Gastroesophageal sphincter (tissue), 3 donors: ENCODE measurements at regions not wholly inside any gene's neighbourhood (a gene's known extent, or its start where the extent isn't known, plus 50 kb on each side); places are given as distances from the start of the nearest gene placed in this dataset.

Experiments
- EP300 ChIP-seq: sonication (generic); formaldehyde crosslinking; IDR thresholded peaks from one replicate; pipeline ENCODE4 v1.6.1; 2017; ENCODE audit warnings: antibody characterized with exemption, mild to moderate bottlenecking
- POLR2A ChIP-seq, 2 donors: fragments of 450-650 bp; IDR thresholded peaks; one replicate each; pipeline ENCODE4 v1.6.1; 2017; ENCODE audit warnings: antibody characterized with exemption in 2 of 2, mild to moderate bottlenecking in 2 of 2, moderate library complexity in 1 of 2
- POLR2AphosphoS5 ChIP-seq: sonication (generic); formaldehyde crosslinking; IDR thresholded peaks from one replicate; pipeline ENCODE4 v1.6.1; 2017; ENCODE audit warnings: antibody characterized with exemption
- TF ChIP-seq, protein P1 (sequence below), 4 experiments: fragments of 200-600 bp in 2 of 4; fragments of 450-650 bp in 2 of 4; sonication (generic) in 1 of 4; IDR thresholded peaks; one replicate each; pipeline ENCODE4 v1.5.1; 2017 to 2019; ENCODE audit warnings: antibody characterized with exemption in 4 of 4, mild to moderate bottlenecking in 2 of 4, moderate library complexity in 2 of 4

DNA sequence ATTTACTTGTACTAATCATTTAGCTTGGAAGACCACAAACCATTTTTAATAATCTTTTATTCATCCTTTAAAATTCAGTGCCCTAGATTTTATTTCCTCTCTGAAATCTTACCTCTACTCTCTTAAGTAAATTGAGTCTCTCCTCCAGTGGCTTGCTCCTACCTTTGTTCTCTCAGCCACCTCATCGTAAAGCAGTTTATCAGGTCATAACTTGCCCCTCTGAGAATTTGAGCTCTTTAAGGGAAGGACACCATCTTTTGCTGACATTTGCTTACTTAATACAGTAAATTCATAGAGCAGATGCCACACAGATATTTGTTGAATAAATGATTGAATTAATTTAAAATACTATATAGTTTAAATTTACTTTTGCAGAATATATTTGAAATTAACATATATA is 794.3 kb downstream of the C12orf50 start:
- TF ChIP-seq POLR2A (IDR thresholded peaks at IDR 0.05) (no peak), POLR2AphosphoS5 (no peak), EP300 (no peak)
- TF ChIP-seq, protein P1, sequence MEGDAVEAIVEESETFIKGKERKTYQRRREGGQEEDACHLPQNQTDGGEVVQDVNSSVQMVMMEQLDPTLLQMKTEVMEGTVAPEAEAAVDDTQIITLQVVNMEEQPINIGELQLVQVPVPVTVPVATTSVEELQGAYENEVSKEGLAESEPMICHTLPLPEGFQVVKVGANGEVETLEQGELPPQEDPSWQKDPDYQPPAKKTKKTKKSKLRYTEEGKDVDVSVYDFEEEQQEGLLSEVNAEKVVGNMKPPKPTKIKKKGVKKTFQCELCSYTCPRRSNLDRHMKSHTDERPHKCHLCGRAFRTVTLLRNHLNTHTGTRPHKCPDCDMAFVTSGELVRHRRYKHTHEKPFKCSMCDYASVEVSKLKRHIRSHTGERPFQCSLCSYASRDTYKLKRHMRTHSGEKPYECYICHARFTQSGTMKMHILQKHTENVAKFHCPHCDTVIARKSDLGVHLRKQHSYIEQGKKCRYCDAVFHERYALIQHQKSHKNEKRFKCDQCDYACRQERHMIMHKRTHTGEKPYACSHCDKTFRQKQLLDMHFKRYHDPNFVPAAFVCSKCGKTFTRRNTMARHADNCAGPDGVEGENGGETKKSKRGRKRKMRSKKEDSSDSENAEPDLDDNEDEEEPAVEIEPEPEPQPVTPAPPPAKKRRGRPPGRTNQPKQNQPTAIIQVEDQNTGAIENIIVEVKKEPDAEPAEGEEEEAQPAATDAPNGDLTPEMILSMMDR (IDR thresholded peaks at IDR 0.05), result no peak
